ENCODE measurements at regions not wholly inside any gene's neighbourhood (a gene's known extent, or its start where the extent isn't known, plus 50 kb on each side); places are given as distances from the start of the nearest gene placed in this dataset.

DNA sequence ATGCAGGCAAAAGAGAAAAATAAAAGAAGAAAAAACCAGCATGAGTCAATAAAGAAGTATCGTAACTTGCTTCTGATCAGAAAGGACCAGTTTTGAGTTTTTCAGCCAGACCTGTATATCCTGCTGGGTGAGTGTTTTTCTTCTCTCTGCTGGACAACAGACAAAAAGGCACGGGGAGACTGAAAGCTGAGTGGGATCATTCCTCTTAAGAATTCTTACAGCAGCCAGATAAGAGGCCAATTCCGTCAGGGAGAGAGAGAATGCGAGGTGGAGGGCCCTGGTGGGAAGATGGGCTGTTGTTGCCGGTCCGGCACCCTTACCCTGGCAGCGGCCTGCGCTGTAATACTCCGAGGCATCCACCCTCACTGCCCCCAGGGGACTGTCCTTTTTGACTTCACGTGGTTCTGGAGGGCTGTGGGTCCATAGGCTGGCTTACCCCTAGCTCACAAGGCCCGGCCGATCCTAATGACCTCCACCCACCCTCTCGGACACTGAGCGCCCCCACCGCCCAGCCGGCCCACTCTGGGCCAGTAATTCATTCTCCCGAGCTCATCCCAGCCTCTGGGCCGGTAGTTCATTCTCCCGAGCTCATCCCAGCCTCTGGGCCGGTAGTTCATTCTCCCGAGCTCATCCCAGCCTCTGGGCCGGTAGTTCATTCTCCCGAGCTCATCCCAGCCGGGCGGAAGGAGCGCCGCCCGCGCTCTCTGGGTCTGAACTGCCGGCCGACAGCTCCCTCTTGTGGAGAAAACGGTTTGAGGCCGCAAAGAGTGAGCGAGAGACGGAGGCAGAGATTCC, 118.3 kb upstream of the SIRPA start:
- Histone ChIP-seq H3K4me3 (ENCODE audit: low read depth, low read length) (peak overlapping the region; percentile 88), H3K9ac (ENCODE audit: low read depth, low read length) (peak overlapping the region; percentile 86), H3K4me1 (ENCODE audit: control insufficient read depth, insufficient read depth, low read length) (no peaks in the 10 kb centered on the region), H3K27me3 (ENCODE audit: control insufficient read depth, insufficient read depth, low read length) (no peaks in the 10 kb centered on the region), H3K36me3 (ENCODE audit: control insufficient read depth, insufficient read depth, low read length) (no peaks in the 10 kb centered on the region), H3K9me3 (ENCODE audit: control insufficient read depth, insufficient read depth, low read length) (no peaks in the 10 kb centered on the region)

DNA sequence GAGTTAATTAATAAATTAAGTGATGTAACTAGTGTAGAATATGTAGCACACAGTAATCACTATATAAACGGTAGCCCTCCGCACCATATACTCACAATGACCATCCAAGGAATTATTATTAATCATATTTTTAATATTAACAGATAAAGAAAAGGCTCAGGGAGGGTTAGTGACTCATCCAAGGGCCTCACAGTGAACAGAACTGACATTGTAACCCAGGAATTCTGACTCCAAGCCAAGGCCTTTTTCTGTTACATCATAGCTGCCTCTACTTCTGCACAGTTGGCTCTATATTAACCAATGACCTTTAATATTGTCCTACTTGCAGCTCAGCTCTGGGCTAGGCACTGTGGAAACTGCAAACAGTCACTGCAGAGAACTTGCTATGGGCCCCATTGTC, 117.5 kb upstream of the SIRPG start:
- H3K9me3 ChIP-seq (ENCODE audit: control insufficient read depth, insufficient read depth, low read length): no peaks in the 10 kb centered on the region
- no peaks in the 10 kb centered on the region for H3K36me3 ChIP-seq (ENCODE audit: control insufficient read depth, insufficient read depth, low read length)
- H3K27me3 ChIP-seq (ENCODE audit: control insufficient read depth, insufficient read depth, low read length): no peaks in the 10 kb centered on the region
- no peaks in the 10 kb centered on the region for H3K4me1 ChIP-seq (ENCODE audit: control insufficient read depth, insufficient read depth, low read length)
- no peak overlapping the region for H3K4me3 ChIP-seq (ENCODE audit: low read depth, low read length)
- no peak overlapping the region for H3K9ac ChIP-seq (ENCODE audit: low read depth, low read length)

DNA sequence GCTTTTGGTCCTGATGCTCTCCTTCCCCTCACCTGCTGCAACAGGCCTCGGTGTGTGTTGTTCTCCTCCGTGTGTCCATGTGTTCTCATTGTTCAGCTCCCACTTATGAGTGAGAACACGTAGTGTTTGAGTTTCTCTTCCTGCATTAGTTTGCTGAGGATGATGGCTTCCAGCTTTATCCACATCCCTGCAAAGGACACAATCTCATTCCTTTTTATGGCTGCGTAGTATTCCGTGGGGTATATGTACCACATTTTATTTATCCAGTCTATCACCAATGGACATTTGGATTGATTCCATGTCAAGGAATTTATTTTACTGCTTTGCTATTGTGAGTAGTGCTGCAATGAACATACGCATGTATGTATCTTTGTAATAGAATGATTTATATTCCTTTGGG, 116.9 kb upstream of the SIRPG start:
- H3K36me3 ChIP-seq (ENCODE audit: control insufficient read depth, insufficient read depth, low read length): no peaks in the 10 kb centered on the region
- no peak overlapping the region for H3K9ac ChIP-seq (ENCODE audit: low read depth, low read length)
- H3K4me3 ChIP-seq (ENCODE audit: low read depth, low read length): no peak overlapping the region
- no peaks in the 10 kb centered on the region for H3K4me1 ChIP-seq (ENCODE audit: control insufficient read depth, insufficient read depth, low read length)
- no peaks in the 10 kb centered on the region for H3K9me3 ChIP-seq (ENCODE audit: control insufficient read depth, insufficient read depth, low read length)
- H3K27me3 ChIP-seq (ENCODE audit: control insufficient read depth, insufficient read depth, low read length): no peaks in the 10 kb centered on the region

DNA sequence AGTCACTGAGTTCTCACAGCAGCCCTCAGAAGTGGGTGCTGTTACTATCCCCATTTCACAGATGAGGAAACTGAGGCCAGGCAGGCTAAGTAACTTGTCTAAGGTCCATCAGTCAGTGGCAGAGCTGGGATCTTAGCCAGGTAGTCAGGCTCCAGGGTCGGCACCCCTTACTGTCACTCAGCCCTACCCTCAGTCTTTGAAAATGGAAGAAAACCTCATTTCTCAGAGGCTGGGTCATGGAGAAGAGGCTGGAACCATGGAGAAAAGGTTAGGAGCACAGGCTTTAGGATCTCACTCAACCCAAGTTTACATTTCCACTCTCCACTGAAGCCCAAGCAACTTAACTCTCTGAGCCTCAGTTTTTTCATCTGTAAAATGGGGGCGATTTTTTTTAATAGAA, 116.2 kb upstream of the SIRPG start:
- no peaks in the 10 kb centered on the region for H3K4me1 ChIP-seq (ENCODE audit: control insufficient read depth, insufficient read depth, low read length)
- H3K9me3 ChIP-seq (ENCODE audit: control insufficient read depth, insufficient read depth, low read length): no peaks in the 10 kb centered on the region
- no peak overlapping the region for H3K9ac ChIP-seq (ENCODE audit: low read depth, low read length)
- no peaks in the 10 kb centered on the region for H3K36me3 ChIP-seq (ENCODE audit: control insufficient read depth, insufficient read depth, low read length)
- H3K27me3 ChIP-seq (ENCODE audit: control insufficient read depth, insufficient read depth, low read length): no peaks in the 10 kb centered on the region
- no peak overlapping the region for H3K4me3 ChIP-seq (ENCODE audit: low read depth, low read length)

DNA sequence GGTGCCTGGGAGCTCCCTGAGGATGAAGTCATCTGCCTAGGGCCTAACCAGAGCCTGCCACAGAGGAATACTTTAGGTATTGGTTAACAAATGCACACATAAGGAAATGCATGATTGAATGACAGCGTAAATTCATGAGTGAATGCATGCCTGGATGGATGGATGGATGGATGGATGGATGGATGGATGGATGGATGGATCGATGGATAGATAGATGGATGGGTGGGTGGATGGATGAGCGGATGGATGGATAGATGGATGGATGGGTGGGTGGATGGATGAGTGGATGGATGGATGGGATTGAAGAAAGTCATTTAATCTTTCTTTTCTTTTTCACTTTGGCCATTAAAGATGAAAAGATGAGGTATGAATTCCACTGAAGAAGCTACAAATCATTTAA, 111.9 kb upstream of the SIRPG start:
- Histone ChIP-seq H3K9ac (ENCODE audit: low read depth, low read length) (no peak overlapping the region), H3K27me3 (ENCODE audit: control insufficient read depth, insufficient read depth, low read length) (peaks cover 3% of the 10 kb centered on the region), H3K9me3 (ENCODE audit: control insufficient read depth, insufficient read depth, low read length) (no peaks in the 10 kb centered on the region), H3K4me1 (ENCODE audit: control insufficient read depth, insufficient read depth, low read length) (no peaks in the 10 kb centered on the region), H3K36me3 (ENCODE audit: control insufficient read depth, insufficient read depth, low read length) (no peaks in the 10 kb centered on the region), H3K4me3 (ENCODE audit: low read depth, low read length) (no peak overlapping the region)

DNA sequence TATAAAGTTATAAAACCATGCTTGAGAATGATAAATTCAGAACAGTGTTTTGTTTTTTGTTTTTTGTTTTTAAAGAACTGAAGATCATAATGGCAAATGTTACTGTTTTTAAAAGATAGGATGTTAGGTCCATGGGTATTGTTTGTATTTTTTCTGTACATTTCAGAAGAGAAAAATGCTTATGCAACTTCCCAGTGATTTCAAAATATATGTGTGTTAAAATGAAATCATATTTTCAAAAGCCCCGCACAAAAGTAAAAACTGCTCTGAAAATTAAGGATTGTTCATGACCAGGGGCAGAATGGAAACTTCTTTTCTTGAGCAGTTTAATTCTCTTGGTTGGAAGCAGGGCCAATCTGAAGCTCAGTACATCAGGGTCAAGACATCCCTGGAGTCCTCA, 109.2 kb upstream of the SIRPG start:
- Histone ChIP-seq H3K36me3 (ENCODE audit: control insufficient read depth, insufficient read depth, low read length) (no peaks in the 10 kb centered on the region), H3K9ac (ENCODE audit: low read depth, low read length) (no peak overlapping the region), H3K4me3 (ENCODE audit: low read depth, low read length) (no peak overlapping the region), H3K27me3 (ENCODE audit: control insufficient read depth, insufficient read depth, low read length) (peaks cover 3% of the 10 kb centered on the region), H3K4me1 (ENCODE audit: control insufficient read depth, insufficient read depth, low read length) (no peaks in the 10 kb centered on the region), H3K9me3 (ENCODE audit: control insufficient read depth, insufficient read depth, low read length) (no peaks in the 10 kb centered on the region)

DNA sequence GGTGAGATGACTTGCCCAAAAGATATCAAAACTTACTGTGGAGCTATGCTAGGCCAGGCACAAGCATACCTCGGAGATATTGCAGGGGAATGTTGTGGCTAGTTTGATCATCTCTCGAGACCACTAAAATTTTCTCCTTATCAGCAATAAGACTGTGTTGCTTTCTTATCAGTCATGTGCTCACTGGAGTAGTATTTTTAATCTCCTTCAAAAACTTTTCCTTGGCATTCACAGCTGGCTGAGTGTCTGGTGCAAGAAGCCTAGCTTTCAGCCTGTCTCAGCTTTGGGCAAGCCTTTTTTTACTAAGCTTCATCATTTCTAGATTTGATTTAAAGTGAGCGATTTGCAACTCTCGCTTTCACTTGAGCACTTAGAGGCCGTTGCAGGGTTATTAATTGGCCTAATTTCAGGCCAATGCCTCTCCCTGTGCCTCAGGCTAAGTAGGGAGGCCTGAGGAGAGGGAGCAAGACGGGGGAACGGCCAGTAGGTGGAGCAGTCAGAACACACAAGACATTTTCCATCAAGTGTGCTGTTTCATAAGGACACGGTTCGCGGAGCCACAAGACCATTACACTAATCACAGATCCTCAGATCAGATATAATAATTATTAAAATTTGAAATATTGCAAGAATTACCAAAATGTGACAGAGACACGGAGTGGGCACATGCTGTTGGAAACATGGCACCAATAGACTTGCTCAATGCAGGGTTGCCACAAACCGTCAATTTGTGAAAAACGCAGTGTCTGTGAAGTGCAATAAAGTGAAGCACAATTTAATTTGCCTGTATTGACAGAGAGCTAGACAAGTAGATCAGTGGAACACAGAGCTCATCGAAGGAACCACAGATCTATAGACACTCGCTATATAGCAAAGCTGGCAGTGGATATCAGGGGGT, 106.8 kb upstream of the SIRPG start:
- Histone ChIP-seq H3K27me3 (ENCODE audit: control insufficient read depth, insufficient read depth, low read length) (peaks cover 3% of the 10 kb centered on the region), H3K4me3 (ENCODE audit: low read depth, low read length) (no peak overlapping the region), H3K9ac (ENCODE audit: low read depth, low read length) (no peak overlapping the region), H3K36me3 (ENCODE audit: control insufficient read depth, insufficient read depth, low read length) (no peaks in the 10 kb centered on the region), H3K9me3 (ENCODE audit: control insufficient read depth, insufficient read depth, low read length) (no peaks in the 10 kb centered on the region), H3K4me1 (ENCODE audit: control insufficient read depth, insufficient read depth, low read length) (no peaks in the 10 kb centered on the region)

DNA sequence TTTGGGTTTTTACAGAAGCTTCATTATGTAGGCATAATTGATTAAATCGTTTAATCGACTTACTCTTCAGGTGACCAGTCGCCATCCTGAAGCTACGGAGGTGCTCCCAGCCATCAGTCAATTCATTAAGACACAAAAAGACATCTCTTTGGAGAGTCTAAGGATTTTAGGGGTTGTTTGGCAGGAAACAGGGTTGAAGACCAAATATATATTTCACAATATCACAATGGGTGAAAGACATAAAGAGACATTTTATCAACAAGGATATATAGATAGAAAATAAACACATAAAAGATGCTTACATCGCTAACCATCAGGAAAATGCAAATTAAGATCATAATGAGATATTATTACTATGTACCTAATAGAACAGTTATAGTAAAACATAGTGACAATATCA, 104.0 kb upstream of the SIRPG start:
- no peak overlapping the region for H3K9ac ChIP-seq (ENCODE audit: low read depth, low read length)
- no peak overlapping the region for H3K4me3 ChIP-seq (ENCODE audit: low read depth, low read length)
- no peaks in the 10 kb centered on the region for H3K36me3 ChIP-seq (ENCODE audit: control insufficient read depth, insufficient read depth, low read length)
- H3K27me3 ChIP-seq (ENCODE audit: control insufficient read depth, insufficient read depth, low read length): peaks cover 3% of the 10 kb centered on the region
- H3K4me1 ChIP-seq (ENCODE audit: control insufficient read depth, insufficient read depth, low read length): no peaks in the 10 kb centered on the region
- H3K9me3 ChIP-seq (ENCODE audit: control insufficient read depth, insufficient read depth, low read length): no peaks in the 10 kb centered on the region

DNA sequence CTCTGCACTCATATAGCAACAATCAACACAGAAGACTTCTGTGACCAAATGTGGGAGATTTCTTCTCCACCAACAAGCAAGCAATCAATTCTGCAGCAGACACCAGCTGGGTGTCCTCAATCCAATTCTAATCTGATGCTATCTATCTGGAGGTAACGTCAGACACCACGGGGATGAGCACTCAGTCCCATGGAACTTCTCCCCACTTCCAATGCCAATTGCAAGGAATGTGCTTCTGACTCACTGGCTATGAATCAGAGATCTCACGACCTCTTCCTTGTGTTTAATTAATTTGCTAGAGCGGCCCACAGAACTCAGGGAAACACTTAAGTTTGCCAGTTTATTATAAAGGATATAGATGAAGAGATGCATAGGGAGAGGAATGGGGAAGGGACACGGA, 103.5 kb upstream of the SIRPG start:
- H3K4me1 ChIP-seq (ENCODE audit: control insufficient read depth, insufficient read depth, low read length): no peaks in the 10 kb centered on the region

DNA sequence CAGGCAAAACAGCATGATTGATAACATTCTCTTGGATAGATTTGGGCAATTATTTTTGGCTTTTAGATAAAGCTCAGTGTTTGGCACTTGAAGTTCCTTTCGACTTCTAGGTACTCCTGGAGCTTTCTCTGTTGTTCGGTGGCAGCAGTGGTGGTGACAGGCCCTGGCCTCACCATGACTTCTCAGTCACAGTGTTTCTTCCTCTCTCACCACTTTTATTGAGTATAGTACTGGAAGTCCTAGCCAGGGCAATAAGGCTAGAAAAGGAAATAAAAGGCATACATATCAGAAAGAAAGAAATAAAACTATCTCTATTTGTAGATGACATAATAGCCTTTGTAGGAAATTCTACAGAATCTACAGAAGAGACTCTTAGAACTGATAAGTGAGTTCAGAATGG, 101.2 kb upstream of the SIRPG start:
- no peak overlapping the region for H3K9ac ChIP-seq (ENCODE audit: low read depth, low read length)
- no peak overlapping the region for H3K4me3 ChIP-seq (ENCODE audit: low read depth, low read length)
- H3K27me3 ChIP-seq (ENCODE audit: control insufficient read depth, insufficient read depth, low read length): no peaks in the 10 kb centered on the region
- no peaks in the 10 kb centered on the region for H3K36me3 ChIP-seq (ENCODE audit: control insufficient read depth, insufficient read depth, low read length)
- no peaks in the 10 kb centered on the region for H3K4me1 ChIP-seq (ENCODE audit: control insufficient read depth, insufficient read depth, low read length)
- no peaks in the 10 kb centered on the region for H3K9me3 ChIP-seq (ENCODE audit: control insufficient read depth, insufficient read depth, low read length)

More for the DNA sequence above, 103.5 kb upstream of the SIRPG start:
- no peaks in the 10 kb centered on the region for H3K36me3 ChIP-seq (ENCODE audit: control insufficient read depth, insufficient read depth, low read length)
- H3K9ac ChIP-seq (ENCODE audit: low read depth, low read length): no peak overlapping the region
- H3K4me3 ChIP-seq (ENCODE audit: low read depth, low read length): no peak overlapping the region
- no peaks in the 10 kb centered on the region for H3K9me3 ChIP-seq (ENCODE audit: control insufficient read depth, insufficient read depth, low read length)
- H3K27me3 ChIP-seq (ENCODE audit: control insufficient read depth, insufficient read depth, low read length): peaks cover 3% of the 10 kb centered on the region

DNA sequence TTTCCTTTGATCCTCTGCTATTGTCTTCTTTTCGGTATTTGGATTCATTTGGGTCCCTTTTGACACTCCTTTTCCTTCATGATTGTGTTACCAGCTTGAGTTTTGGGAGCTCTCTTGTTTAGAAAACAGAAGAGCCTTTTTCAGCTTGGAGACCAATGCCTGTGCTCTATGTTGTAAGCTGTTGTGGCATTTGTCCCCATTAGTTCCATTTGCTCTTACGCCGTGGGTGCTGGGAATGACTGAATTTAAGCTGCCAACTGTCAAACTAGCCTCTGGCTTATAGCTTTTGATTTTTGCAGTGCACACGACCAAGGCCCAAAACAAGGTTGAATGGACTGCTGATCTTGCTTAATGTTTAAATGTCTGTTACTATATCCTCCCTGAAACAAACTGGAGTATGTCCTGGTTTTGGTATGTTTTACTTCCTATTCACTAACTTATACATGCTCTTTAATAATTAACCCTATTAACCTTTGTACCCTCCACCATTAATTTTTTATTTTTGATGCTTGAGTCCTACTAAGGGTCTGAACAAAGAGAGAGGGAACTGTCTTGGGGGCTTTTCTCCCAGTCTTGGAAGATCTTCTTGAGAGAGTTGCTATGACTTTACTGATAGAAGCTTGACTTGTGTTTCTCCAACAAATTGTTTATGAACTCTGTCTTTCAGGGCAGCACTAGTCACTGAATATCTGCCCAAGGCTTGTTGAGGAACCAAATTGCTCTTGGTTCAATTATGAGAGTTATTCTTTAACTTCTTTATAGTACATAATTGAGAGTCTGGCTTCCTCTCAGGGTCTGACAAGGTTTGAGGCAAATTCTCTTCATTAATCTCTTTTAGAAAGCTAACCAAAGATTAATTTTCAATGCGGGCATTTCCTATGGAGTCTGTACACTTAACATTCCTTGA, 100.3 kb upstream of the SIRPG start:
- Histone ChIP-seq H3K9me3 (ENCODE audit: control insufficient read depth, insufficient read depth, low read length) (no peaks in the 10 kb centered on the region), H3K9ac (ENCODE audit: low read depth, low read length) (no peak overlapping the region), H3K27me3 (ENCODE audit: control insufficient read depth, insufficient read depth, low read length) (no peaks in the 10 kb centered on the region), H3K36me3 (ENCODE audit: control insufficient read depth, insufficient read depth, low read length) (no peaks in the 10 kb centered on the region), H3K4me3 (ENCODE audit: low read depth, low read length) (no peak overlapping the region), H3K4me1 (ENCODE audit: control insufficient read depth, insufficient read depth, low read length) (no peaks in the 10 kb centered on the region)

Measured in iPS-15b (cell line).